WTC11 (cell line): ENCODE measurements at regions not wholly inside any gene's neighbourhood (a gene's known extent, or its start where the extent isn't known, plus 50 kb on each side); places are given as distances from the start of the nearest gene placed in this dataset.

Experiments
- ATAC-seq: fragments of 200-7000 bp; cut with Tn5 transposase; 2 replicates; pipeline ENCODE4 v1.10.0; 2021; ENCODE audit warnings: mild to moderate bottlenecking, moderate library complexity
- CTCF ChIA-PET: fragments of 300-600 bp; sonication (Branson Sonifier 250); formaldehyde crosslinking; loops from one replicate; lab custom pipeline; 2021; ENCODE audit warnings: antibody characterized with exemption; lab: Charles Lee
- POLR2A ChIA-PET: fragments of 350-600 bp; sonication (Branson Sonifier 250); formaldehyde crosslinking; loops from one replicate; lab custom pipeline; 2021; ENCODE audit warnings: antibody characterized with exemption; lab: Charles Lee
- DNase-seq: peaks from one replicate; pipeline ENCODE4 v3.0.0; 2021; ENCODE audit warnings: low spot score
- H3K27ac Mint-ChIP-seq: 2 replicates; pipeline ENCODE4 v1.8.0; 2021; ENCODE audit warnings: mixed read lengths
- H3K27me3 Mint-ChIP-seq: 2 replicates; pipeline ENCODE4 v1.8.0; 2021; ENCODE audit warnings: low read depth, mild to moderate bottlenecking, moderate library complexity, mixed read lengths
- H3K36me3 Mint-ChIP-seq: 2 replicates; pipeline ENCODE4 v1.8.0; 2021; ENCODE audit warnings: mixed read lengths
- H3K4me1 Mint-ChIP-seq: 2 replicates; pipeline ENCODE4 v1.8.0; 2022; ENCODE audit warnings: mixed read lengths
- H3K4me3 Mint-ChIP-seq: 2 replicates; pipeline ENCODE4 v1.8.0; 2021; ENCODE audit warnings: mild to moderate bottlenecking, moderate library complexity, mixed read lengths
- H3K9me3 Mint-ChIP-seq: 2 replicates; pipeline ENCODE4 v1.8.0; 2021; ENCODE audit warnings: mixed read lengths
- AFF4 ChIP-seq: sonication (generic); formaldehyde crosslinking; IDR thresholded peaks from 2 replicates; pipeline ENCODE4 v1.8.1; 2023; ENCODE audit warnings: mild to moderate bottlenecking, missing genetic modification reagents, borderline replicate concordance
- ATF1 ChIP-seq: sonication (generic); formaldehyde crosslinking; IDR thresholded peaks from 2 replicates; pipeline ENCODE4 v1.8.1; 2023; ENCODE audit warnings: mild to moderate bottlenecking, moderate library complexity, missing genetic modification reagents
- ATF2 ChIP-seq: sonication (generic); formaldehyde crosslinking; IDR thresholded peaks from 2 replicates; pipeline ENCODE4 v1.8.1; 2022; ENCODE audit warnings: low read depth, missing genetic modification reagents, borderline replicate concordance
- ATF6 ChIP-seq: sonication (generic); formaldehyde crosslinking; IDR thresholded peaks from 2 replicates; pipeline ENCODE4 v1.8.1; 2023; ENCODE audit warnings: mild to moderate bottlenecking, missing genetic modification reagents
- CREB1 ChIP-seq: sonication (generic); formaldehyde crosslinking; IDR thresholded peaks from 2 replicates; pipeline ENCODE4 v1.8.0; 2023; ENCODE audit warnings: mild to moderate bottlenecking, missing genetic modification reagents
- CREM ChIP-seq: sonication (generic); formaldehyde crosslinking; IDR thresholded peaks from 2 replicates; pipeline ENCODE4 v1.8.1; 2022; ENCODE audit warnings: mild to moderate bottlenecking, missing genetic modification reagents, moderate library complexity
- CTCF ChIP-seq: fragments of 200-600 bp; IDR thresholded peaks from 2 replicates; pipeline ENCODE4 v1.8.0; 2022; ENCODE audit warnings: antibody characterized with exemption
- EMX1 ChIP-seq: fragments of 250-450 bp; sonication (Bioruptor Pico); IDR thresholded peaks from 2 replicates; pipeline ENCODE4 v1.8.0; 2021; ENCODE audit warnings: mild to moderate bottlenecking
- FOXP1 ChIP-seq: sonication (generic); formaldehyde crosslinking; IDR thresholded peaks from 2 replicates; pipeline ENCODE4 v1.8.0; 2022; ENCODE audit warnings: missing genetic modification reagents, mild to moderate bottlenecking, moderate library complexity, borderline replicate concordance
- RELA ChIP-seq: sonication (generic); formaldehyde crosslinking; IDR thresholded peaks from 2 replicates; pipeline ENCODE4 v1.8.1; 2022; ENCODE audit warnings: missing genetic modification reagents, mild to moderate bottlenecking, borderline replicate concordance
- TCF7 ChIP-seq: sonication (generic); formaldehyde crosslinking; IDR thresholded peaks from 2 replicates; pipeline ENCODE4 v1.8.0; 2022; ENCODE audit warnings: mild to moderate bottlenecking, low read depth, missing genetic modification reagents, moderate library complexity
- USF1 ChIP-seq: sonication (generic); formaldehyde crosslinking; IDR thresholded peaks from 2 replicates; pipeline ENCODE4 v1.8.0; 2022; ENCODE audit warnings: mild to moderate bottlenecking, missing genetic modification reagents
- ZMAT4 ChIP-seq: fragments of 250-450 bp; sonication (Bioruptor Pico); IDR thresholded peaks from 2 replicates; pipeline ENCODE4 v1.9.0; 2021; ENCODE audit warnings: mild to moderate bottlenecking
- ZNF263 ChIP-seq: sonication (generic); formaldehyde crosslinking; IDR thresholded peaks from 2 replicates; pipeline ENCODE4 v1.8.1; 2022; ENCODE audit warnings: low read depth, mild to moderate bottlenecking, moderate library complexity, missing genetic modification reagents
- ZNF423 ChIP-seq: fragments of 250-450 bp; sonication (Bioruptor Pico); IDR thresholded peaks from 2 replicates; pipeline ENCODE4 v2.1.2; 2022; ENCODE audit warnings: mild to moderate bottlenecking, moderate library complexity

GRCh38 chr2:239744706-239745340 lies 280.3 kb downstream of the NDUFA10 start (continued):
- TF ChIP-seq ATF2 (CRISPR knock-in tag) (no peak), ATF1 (no peak), FOXP1 (no peak), ATF6 (CRISPR knock-in tag) (no peak), AFF4 (no peak), CTCF (no peak)

- ChIA-PET CTCF (interaction anchor here (0.6 kb wide), 1 partner anchor 1171 kb away, joined by 4 read pairs; no protein-coding TSS in a partner anchor), POLR2A (no interaction called here)
- TF ChIP-seq CREB1 (CRISPR knock-in tag), result no peak
- no peak for TF ChIP-seq EMX1 (CRISPR knock-in tag)
- TF ChIP-seq ATF1, result no peak
- no peak for TF ChIP-seq ZMAT4 (CRISPR knock-in tag)
- TF ChIP-seq CREM (CRISPR knock-in tag), result no peak
- H3K27ac Mint-ChIP-seq, result no peak overlapping the region; the same call in 1 of the 2 replicates
- no peaks in the 10 kb centered on the region for H3K4me1 Mint-ChIP-seq
- H3K9me3 Mint-ChIP-seq, result no peaks in the 10 kb centered on the region
- DNase-seq, result no peak
- H3K36me3 Mint-ChIP-seq, result no peaks in the 10 kb centered on the region
- H3K27me3 Mint-ChIP-seq, result no peaks in the 10 kb centered on the region
- no peak overlapping the region for H3K4me3 Mint-ChIP-seq
- ATAC-seq, result no peak
These were observed 281.9 kb downstream of the NDUFA10 start for GRCh38 chr2:239743206-239743605.

GRCh38 chr2:239742377-239742776 lies 282.8 kb downstream of the NDUFA10 start:
- POLR2A ChIA-PET, result no interaction called here
- CTCF ChIA-PET, result no interaction called here
- Mint-ChIP-seq H3K27me3 (no peaks in the 10 kb centered on the region), H3K27ac (no peak overlapping the region), H3K9me3 (no peaks in the 10 kb centered on the region), H3K4me3 (no peak overlapping the region), H3K4me1 (no peaks in the 10 kb centered on the region), H3K36me3 (no peaks in the 10 kb centered on the region)
- ATAC-seq (no peak), DNase-seq (no peak)
- TF ChIP-seq CTCF (no peak), ZNF423 (CRISPR knock-in tag) (no peak), USF1 (CRISPR knock-in tag) (no peak), ZNF263 (CRISPR knock-in tag) (no peak), TCF7 (CRISPR knock-in tag) (no peak), RELA (CRISPR knock-in tag) (no peak)
